H1 (cell line): ENCODE measurements at regions not wholly inside any gene's neighbourhood (a gene's known extent, or its start where the extent isn't known, plus 50 kb on each side); places are given as distances from the start of the nearest gene placed in this dataset.

ENCODE experiments used
- CTCF ChIA-PET: fragments of 300-600 bp; sonication (Branson Sonifier 250); formaldehyde crosslinking; loops from one replicate; lab custom pipeline; 2021; ENCODE audit not compliant: partially characterized antibody; lab: Charles Lee
- POLR2A ChIA-PET: fragments of 300-600 bp; sonication (Branson Sonifier 250); formaldehyde crosslinking; loops from one replicate; lab custom pipeline; 2021; ENCODE audit warnings: inconsistent platforms; ENCODE audit not compliant: partially characterized antibody; lab: Charles Lee
- DNase-seq, 2 experiments: peaks; one replicate each; pipeline versions ENCODE4 v3.0.0 to v3.0.0-alpha.2; 2010 to 2022; ENCODE audit warnings: low spot score in 2 of 2, low read depth in 1 of 2, mixed read lengths in 1 of 2
- FAIRE-seq: peaks from 2 replicates; lab custom pipeline; 2011; peaks lifted over from hg19 to GRCh38; lab: Jason Lieb, UNC
- H2AFZ ChIP-seq: 2 replicates; pipeline ENCODE4 v1.8.1; 2012; ENCODE audit warnings: low read length, inconsistent platforms
- H2AK5ac ChIP-seq: 2 replicates; pipeline ENCODE4 v1.6.1; 2013; ENCODE audit warnings: low read depth, low read length
- H2BK120ac ChIP-seq: replicated peaks from 2 replicates; pipeline ENCODE3; 2013; ENCODE audit warnings: low read depth, low read length, inconsistent platforms
- H2BK12ac ChIP-seq: 2 replicates; pipeline ENCODE4 v1.6.1; 2013; ENCODE audit warnings: low read depth, low read length
- H2BK15ac ChIP-seq: 2 replicates; pipeline ENCODE4 v1.6.1; 2013; ENCODE audit warnings: low read length
- H2BK20ac ChIP-seq: 2 replicates; pipeline ENCODE4 v1.6.1; 2013; ENCODE audit warnings: low read length
- H2BK5ac ChIP-seq: 2 replicates; pipeline ENCODE4 v1.6.1; 2013; ENCODE audit warnings: low read depth, low read length
- H3K14ac ChIP-seq: 2 replicates; pipeline ENCODE4 v1.6.1; 2013; ENCODE audit warnings: inconsistent platforms; ENCODE audit not compliant: insufficient read length
- H3K18ac ChIP-seq: 2 replicates; pipeline ENCODE4 v1.6.1; 2013; ENCODE audit warnings: low read length; ENCODE audit errors: extremely low read depth
- H3K23ac ChIP-seq: 2 replicates; pipeline ENCODE4 v1.6.1; 2013; ENCODE audit warnings: inconsistent platforms; ENCODE audit not compliant: insufficient read length
- H3K23me2 ChIP-seq: 2 replicates; pipeline ENCODE4 v1.6.1; 2013; ENCODE audit warnings: low read depth, low read length
- H3K27ac ChIP-seq: 2 replicates; pipeline ENCODE4 v1.6.1; 2011; ENCODE audit warnings: low read depth, low read length, inconsistent platforms
- H3K27me3 ChIP-seq, 4 experiments: replicated peaks in 1 of 4; 1 replicate in 1 of 4; 2 replicates in 3 of 4; pipeline versions ENCODE4 v1.6.1 to v1.8.1; 2011 to 2013; ENCODE audit warnings: low read length in 3 of 4, mild to moderate bottlenecking in 3 of 4, inconsistent platforms in 2 of 4, mixed read lengths in 2 of 4, moderate library complexity in 1 of 4; ENCODE audit not compliant: control insufficient read depth in 3 of 4, insufficient read depth in 3 of 4; ENCODE audit errors: extremely low read depth in 1 of 4
- H3K36me3 ChIP-seq, 4 experiments: 2 replicates each; pipeline versions ENCODE4 v1.6.1 to v1.8.1; 2011 to 2013; ENCODE audit warnings: mild to moderate bottlenecking in 4 of 4, low read length in 3 of 4, moderate library complexity in 2 of 4, control low read depth in 1 of 4, inconsistent platforms in 1 of 4; ENCODE audit not compliant: insufficient read depth in 4 of 4, control insufficient read depth in 2 of 4
- H3K4ac ChIP-seq: replicated peaks from 2 replicates; pipeline ENCODE3; 2013; ENCODE audit warnings: low read length, low read depth, mixed read lengths, inconsistent platforms; ENCODE audit not compliant: insufficient read length
- H3K4me1 ChIP-seq, 4 experiments: replicated peaks in 1 of 4; 1 replicate in 1 of 4; 2 replicates in 3 of 4; pipeline versions ENCODE4 v1.6.1 to v1.8.1; 2011 to 2013; ENCODE audit warnings: low read length in 3 of 4, inconsistent platforms in 2 of 4, mixed read lengths in 1 of 4; ENCODE audit not compliant: insufficient read depth in 4 of 4, control insufficient read depth in 3 of 4
- H3K4me2 ChIP-seq, 2 experiments: 2 replicates each; pipeline versions ENCODE4 v1.6.1 to v1.8.1; 2011 to 2013; ENCODE audit warnings: low read depth in 2 of 2, low read length in 2 of 2, control low read depth in 1 of 2, inconsistent platforms in 1 of 2, mild to moderate bottlenecking in 1 of 2; ENCODE audit not compliant: insufficient read depth in 1 of 2
- H3K4me3 ChIP-seq, 4 experiments: fragments of 200-600, 300-600 bp in 1 of 4; sonication (generic), shearing (Covaris generic), sonication (Bioruptor Twin) in 1 of 4; 2 replicates each; pipeline versions ENCODE4 v1.5.1 to v1.8.1; 2011 to 2016; ENCODE audit warnings: low read length in 4 of 4, low read depth in 3 of 4, control low read depth in 2 of 4, inconsistent platforms in 2 of 4, mild to moderate bottlenecking in 2 of 4, mixed read lengths in 1 of 4, moderate library complexity in 1 of 4; ENCODE audit not compliant: insufficient read depth in 2 of 4; ENCODE audit errors: extremely low read depth in 1 of 4
- H3K56ac ChIP-seq: replicated peaks from 2 replicates; pipeline ENCODE3; 2013; ENCODE audit warnings: low read depth, mild to moderate bottlenecking, mixed read lengths, low read length, inconsistent platforms; ENCODE audit not compliant: insufficient read length
- H3K79me1 ChIP-seq: 2 replicates; pipeline ENCODE4 v1.6.1; 2013; ENCODE audit warnings: low read depth, low read length, control low read depth
- H3K79me2 ChIP-seq, 2 experiments: 2 replicates each; pipeline versions ENCODE4 v1.6.1 to v1.8.1; 2012 to 2013; ENCODE audit warnings: low read length in 2 of 2, mild to moderate bottlenecking in 2 of 2, inconsistent platforms in 1 of 2; ENCODE audit not compliant: insufficient read depth in 2 of 2, control insufficient read depth in 1 of 2
- H3K9ac ChIP-seq, 4 experiments: replicated peaks in 1 of 4; 1 replicate in 1 of 4; 2 replicates in 3 of 4; pipeline versions ENCODE4 v1.6.1 to v1.8.1; 2011 to 2013; ENCODE audit warnings: low read depth in 3 of 4, low read length in 3 of 4, control low read depth in 2 of 4, mild to moderate bottlenecking in 2 of 4, moderate library complexity in 2 of 4, inconsistent platforms in 1 of 4; ENCODE audit errors: extremely low read depth in 1 of 4
- H3K9me3 ChIP-seq, 2 experiments: 2 replicates each; pipeline versions ENCODE4 v1.6.1 to v1.8.1; 2012 to 2013; ENCODE audit warnings: mild to moderate bottlenecking in 2 of 2, moderate library complexity in 2 of 2, control low read depth in 1 of 2, inconsistent platforms in 1 of 2, low read depth in 1 of 2, low read length in 1 of 2, mixed read lengths in 1 of 2; ENCODE audit not compliant: insufficient read depth in 2 of 2
- H4K20me1 ChIP-seq, 2 experiments: replicated peaks in 1 of 2; 2 replicates each; pipeline versions ENCODE3 to v1.8.1; 2011 to 2013; ENCODE audit warnings: inconsistent platforms in 2 of 2, low read length in 2 of 2, mild to moderate bottlenecking in 1 of 2; ENCODE audit not compliant: insufficient read depth in 2 of 2, control insufficient read depth in 1 of 2
- H4K5ac ChIP-seq: 2 replicates; pipeline ENCODE4 v1.6.1; 2013; ENCODE audit warnings: low read length, low read depth, mixed read lengths, inconsistent platforms; ENCODE audit not compliant: insufficient read length
- H4K8ac ChIP-seq: 2 replicates; pipeline ENCODE4 v1.8.0; 2013; ENCODE audit warnings: mild to moderate bottlenecking, moderate library complexity, low read length, inconsistent platforms; ENCODE audit not compliant: insufficient read depth; ENCODE audit errors: extremely low read depth
- H4K91ac ChIP-seq: replicated peaks from 2 replicates; pipeline ENCODE3; 2013; ENCODE audit warnings: low read length, mixed read lengths, inconsistent platforms; ENCODE audit not compliant: insufficient read length
- HDAC2 ChIP-seq, 2 experiments: fragments of 300-600 bp in 1 of 2; sonication (generic) in 1 of 2; IDR thresholded peaks; 2 replicates each; pipeline ENCODE4 v1.6.1; 2011 to 2012; ENCODE audit warnings: low read depth in 2 of 2, low read length in 2 of 2, mild to moderate bottlenecking in 2 of 2, moderate library complexity in 2 of 2, borderline replicate concordance in 1 of 2, inconsistent platforms in 1 of 2
- WGBS, 2 experiments: shearing (Covaris generic) in 1 of 2; methylation state at CpG; one replicate each; pipeline versions ENCODE4 v1.1.6 to v1.1.7; 2013 to 2015; ENCODE audit warnings: low lambda C conversion rate in 2 of 2, mixed read lengths in 2 of 2, inconsistent platforms in 1 of 2, low coverage in 1 of 2, missing lambda C conversion rate in 1 of 2; ENCODE audit not compliant: insufficient replicate concordance in 2 of 2, insufficient coverage in 1 of 2, insufficient read length in 1 of 2; ENCODE audit errors: extremely low coverage in 1 of 2, missing lambda C conversion rate in 1 of 2; 5-methylcytosine and 5-hydroxymethylcytosine counted together

GRCh38 chr17:21841839-21842238, 149.5 kb downstream of the KCNJ18 start:
- Histone ChIP-seq H3K56ac (no peak overlapping the region), H3K23ac (no peak overlapping the region), H3K4ac (no peak overlapping the region), H3K79me2 (no peaks in the 10 kb centered on the region), H4K5ac (no peak overlapping the region), H2BK20ac (no peak overlapping the region), H2AFZ (no peak overlapping the region), H2BK5ac (no peak overlapping the region), H3K27me3 (no peaks in the 10 kb centered on the region), H3K79me1 (no peaks in the 10 kb centered on the region), H3K9me3 (peaks cover 0 to 37% of the 10 kb centered on the region in 2 experiments; a peak in 3 of 4 replicates), H3K4me2 (no peak overlapping the region), H4K8ac (no peak overlapping the region), H4K91ac (no peak overlapping the region), H3K14ac (no peak overlapping the region), H3K4me1 (no peaks in the 10 kb centered on the region), H2AK5ac (no peak overlapping the region), H3K23me2 (no peaks in the 10 kb centered on the region), H2BK120ac (no peak overlapping the region), H2BK15ac (no peak overlapping the region), H3K18ac (no peak overlapping the region), H4K20me1 (no peaks in the 10 kb centered on the region), H3K36me3 (no peaks in the 10 kb centered on the region; a peak in 1 of 8 replicates), H2BK12ac (no peak overlapping the region), H3K4me3 (no peak overlapping the region), H3K9ac (no peak overlapping the region), H3K27ac (no peak overlapping the region)
- ChIA-PET CTCF (no interaction called here), POLR2A (no interaction called here)
- DNase-seq: no peak
- TF ChIP-seq HDAC2 (IDR thresholded peaks at IDR 0.05; ENCODE audit: borderline replicate concordance in 1 of 2, low read depth in 2 of 2, low read length in 2 of 2): no peak
- WGBS, 2 experiments: 100% methylated on average over 4 of the region's 49 CpGs; no CpG with 5 or more reads in 1 of the 2 experiments
- no peak for FAIRE-seq
